Stimulated activated CD8-positive, alpha-beta memory T cell treated with anti-CD3 and anti-CD28 coated beads, Interleukin-7, amount 100 ng/mL, for 48 hours (primary cell): ENCODE measurements at regions not wholly inside any gene's neighbourhood (a gene's known extent, or its start where the extent isn't known, plus 50 kb on each side); places are given as distances from the start of the nearest gene placed in this dataset.

Experiments used
- DNase-seq, 2 donors: peaks; one replicate each; pipeline ENCODE4 v3.0.0-alpha.2; 2020; ENCODE audit warnings: low read depth in 1 of 2; ENCODE audit errors: extremely low read depth in 1 of 2

DNA sequence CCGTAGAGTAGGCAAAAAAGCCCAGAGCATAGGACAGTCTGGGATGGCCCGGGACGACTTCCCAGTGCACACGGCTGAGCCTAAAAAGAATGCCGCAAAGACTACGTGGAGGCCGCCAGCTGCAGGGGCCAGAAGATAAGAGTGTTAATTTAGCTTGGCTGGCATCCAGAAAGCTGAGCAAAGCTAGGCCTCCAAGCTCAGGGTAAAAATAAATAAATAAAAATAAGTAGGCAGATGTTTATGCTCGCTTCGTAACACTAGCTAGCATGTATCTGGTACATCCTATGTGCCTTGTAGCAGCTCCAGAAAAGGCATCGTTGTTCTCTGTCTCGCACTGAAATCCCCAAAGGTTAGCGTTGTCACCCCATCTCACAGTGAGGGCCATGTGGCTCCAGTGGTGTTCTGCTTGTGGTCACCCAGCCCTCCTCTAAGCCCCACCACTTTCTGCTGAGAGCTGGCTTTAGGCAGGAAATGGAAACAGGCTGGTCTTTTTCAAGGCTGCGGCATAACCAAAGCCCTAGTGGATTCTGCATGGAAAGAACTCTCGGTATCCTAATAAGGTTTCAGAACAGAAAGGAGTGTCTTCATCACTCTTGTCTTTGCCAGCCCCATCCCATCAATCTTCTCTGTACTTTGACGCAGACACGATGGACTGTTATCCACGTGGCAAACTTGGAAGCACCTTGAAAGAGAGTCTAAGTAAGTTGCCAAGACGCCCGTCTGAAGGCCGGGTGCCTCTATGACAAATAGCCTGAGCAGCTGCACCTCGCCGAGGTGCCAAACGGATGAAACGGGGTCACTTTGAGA lies 58.1 kb upstream of the MEF2A start:
- DNase-seq = no peak

DNA sequence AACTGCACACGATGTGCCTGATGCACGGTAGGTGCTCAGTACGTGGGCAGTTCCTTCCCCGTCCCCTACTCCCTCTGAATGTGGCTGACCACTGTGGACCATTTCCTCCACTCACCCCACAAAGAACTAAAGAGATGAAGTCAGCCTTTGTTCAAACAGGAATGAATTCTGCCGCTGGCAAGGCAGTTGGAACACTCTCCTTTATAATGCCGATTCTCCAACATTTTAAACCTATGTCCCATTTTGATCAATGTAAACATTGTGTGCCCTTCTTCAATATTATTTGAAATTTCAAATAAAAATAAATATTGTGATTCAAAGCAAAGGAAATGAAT lies 57.5 kb upstream of the MEF2A start:
- no peak for DNase-seq

DNA sequence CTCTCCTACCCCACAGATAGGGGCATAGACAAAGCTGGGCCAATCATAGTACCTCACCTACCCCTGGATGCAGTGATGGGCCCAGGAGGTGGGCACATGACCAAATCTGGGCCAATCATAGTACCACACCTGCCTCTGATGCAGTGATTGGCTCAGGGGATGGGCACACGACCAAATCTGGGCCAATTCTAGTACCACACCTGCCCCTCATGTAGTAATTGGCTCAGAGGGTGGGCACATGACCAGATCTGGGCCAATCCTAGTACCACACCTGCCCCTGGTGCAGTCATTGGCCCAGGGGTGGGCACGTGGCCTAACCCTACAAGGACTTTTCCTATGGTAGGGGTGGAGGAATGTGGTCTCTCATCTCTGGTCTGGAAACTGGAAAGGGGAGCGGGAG lies 56.9 kb upstream of the MEF2A start:
- DNase-seq = no peak

DNA sequence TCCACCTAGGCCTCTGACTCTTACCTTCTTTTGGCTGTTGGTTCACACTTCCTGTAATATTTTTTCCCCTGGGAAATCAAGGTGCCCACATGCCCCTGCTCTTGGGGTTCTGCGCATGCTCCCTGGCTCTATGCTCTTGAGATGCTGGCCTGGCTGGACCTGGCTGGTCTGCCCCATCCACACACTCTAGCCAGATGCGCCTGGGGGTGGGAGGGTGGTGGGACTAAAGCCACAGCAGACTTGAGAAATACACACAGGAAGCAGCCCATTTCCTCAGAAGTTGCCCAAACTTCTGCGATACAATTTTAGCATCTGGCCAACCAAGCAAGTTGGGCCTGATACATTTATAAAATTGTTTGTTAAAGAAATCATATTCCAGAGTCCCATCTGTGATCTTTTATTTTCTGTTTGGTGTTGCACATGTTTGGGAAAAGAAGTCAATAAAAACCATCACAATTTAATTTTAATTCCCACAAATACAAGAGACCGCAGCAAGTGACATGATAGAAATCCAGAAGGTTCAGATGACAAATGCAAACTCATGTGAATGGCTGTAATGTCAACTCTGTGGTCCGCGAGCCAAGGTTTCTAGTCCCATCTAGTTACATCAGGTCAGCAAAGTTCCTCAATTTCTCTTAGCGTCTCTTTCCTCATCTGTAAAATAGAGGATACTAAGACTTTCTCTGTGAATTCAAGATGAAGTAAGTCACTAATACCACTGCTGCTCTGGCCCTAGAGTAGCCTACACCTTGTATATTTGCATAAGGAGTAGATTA lies 55.9 kb upstream of the MEF2A start:
- no peak for DNase-seq

DNA sequence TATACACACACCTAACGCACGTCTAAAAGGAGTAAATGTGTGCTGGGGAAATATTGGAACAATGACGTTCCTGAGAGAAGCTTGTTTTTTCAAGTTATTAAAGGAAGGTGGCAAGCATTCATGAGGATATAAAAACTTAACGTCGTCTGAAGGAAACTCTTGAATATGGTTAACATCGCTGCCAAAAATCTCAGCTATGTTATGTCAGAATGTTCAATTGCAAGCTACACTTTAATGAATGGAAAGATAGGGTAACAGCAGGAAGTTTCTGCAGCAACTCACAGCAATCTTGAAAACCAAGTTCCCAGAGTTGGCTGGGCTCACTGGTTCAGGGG lies 54.3 kb upstream of the MEF2A start:
- DNase-seq = no peak

DNA sequence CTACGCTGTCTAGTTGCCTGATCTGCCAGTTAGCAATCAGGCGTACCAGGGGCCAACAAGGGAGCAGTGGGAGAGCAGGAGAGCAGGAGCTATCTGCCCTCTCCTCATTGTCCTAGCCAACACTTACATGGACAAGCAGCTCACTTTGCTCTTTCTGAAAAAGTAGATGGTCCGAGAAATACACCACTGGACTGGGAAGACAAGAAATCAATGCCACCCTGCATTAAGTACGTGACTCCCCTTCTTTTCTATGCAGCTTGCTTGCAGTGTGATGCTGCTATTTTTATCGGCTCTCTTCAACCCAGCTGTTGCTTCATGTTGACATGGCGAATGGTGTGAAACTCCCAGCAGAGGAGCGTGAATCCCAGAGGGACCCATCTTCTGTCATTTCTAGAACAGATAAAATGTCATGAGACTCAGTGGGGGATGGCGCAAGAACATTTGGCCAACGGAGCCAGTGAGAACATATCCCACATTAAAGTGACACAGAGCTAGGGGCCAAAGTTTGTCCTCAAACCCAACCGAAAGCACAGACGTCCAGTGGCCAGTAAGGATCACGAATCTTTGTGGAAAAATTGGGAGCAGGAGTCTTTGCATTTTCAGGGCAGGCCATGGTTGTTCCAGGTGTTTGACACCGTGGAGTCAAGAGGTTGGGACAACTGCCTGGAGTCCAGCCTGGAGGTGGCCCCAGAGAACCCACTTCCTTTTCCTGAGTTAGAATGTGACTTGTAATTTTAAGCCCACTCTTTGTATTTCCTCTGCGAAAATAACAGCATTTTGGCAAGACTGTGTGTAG lies 53.7 kb upstream of the MEF2A start:
- no peak for DNase-seq

DNA sequence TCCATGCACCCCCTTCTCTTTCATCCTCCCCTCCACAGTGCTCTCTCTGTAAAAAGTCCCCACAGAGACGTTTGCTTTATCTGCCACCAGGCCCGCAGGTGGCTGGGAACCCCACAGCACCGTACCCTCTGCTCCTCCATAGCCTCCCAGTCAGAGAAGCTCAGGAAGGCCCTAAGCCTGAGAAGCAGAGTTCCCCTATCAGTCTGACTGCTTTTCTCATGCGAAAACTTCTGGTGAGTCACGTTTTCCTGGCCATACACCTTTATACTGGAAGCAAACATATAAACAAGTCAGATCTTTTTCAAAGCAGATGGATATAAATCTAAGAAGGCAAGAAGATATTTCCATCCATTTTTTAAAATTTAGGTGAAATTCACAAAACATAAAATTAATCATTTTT lies 51.5 kb upstream of the MEF2A start:
- DNase-seq = no peak
